ENCODE measurements at regions not wholly inside any gene's neighbourhood (a gene's known extent, or its start where the extent isn't known, plus 50 kb on each side); places are given as distances from the start of the nearest gene placed in this dataset.

DNA sequence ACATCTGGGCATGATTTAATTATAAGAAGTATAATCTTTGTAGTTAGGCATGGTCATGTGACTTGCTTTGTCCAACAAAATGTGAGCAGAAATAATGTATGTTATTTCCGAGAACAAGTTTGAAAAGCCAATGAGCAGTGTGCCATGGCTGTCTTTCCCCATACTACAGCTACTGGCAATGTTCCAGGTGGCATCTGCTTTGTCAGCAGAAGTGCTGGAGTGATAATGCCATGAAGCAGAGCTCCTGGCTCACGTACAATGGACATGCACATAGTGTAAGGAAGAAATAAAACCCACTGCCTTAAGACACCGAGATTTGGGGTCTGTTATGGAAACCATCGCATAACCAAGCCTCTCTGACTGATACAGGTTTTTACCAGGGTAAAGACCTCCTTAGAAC is 212.6 kb upstream of the RASGEF1B start:
- Histone ChIP-seq H3K9me3 (no peaks in the 10 kb centered on the region), H3K4me3 (no peak overlapping the region), H3K27ac (replicated peaks in 1 of 4) (no peak overlapping the region), H3K4me1 (no peaks in the 10 kb centered on the region), H3K27me3 (no peaks in the 10 kb centered on the region), H3K36me3 (no peaks in the 10 kb centered on the region)
- TF ChIP-seq POLR2AphosphoS5 (IDR thresholded peaks at IDR 0.05) (no peak), EP300 (IDR thresholded peaks at IDR 0.05) (no peak), POLR2A (IDR thresholded peaks at IDR 0.05; ENCODE audit: low read depth) (no peak), CTCF (IDR thresholded peaks at IDR 0.05) (no peak)
- WGBS = 94% methylated on average over 4 of the region's 4 CpGs
- intact Hi-C loops (cut with DNase I) = no loop called here
- no peak for DNase-seq (ENCODE audit: extremely low spot score)

GRCh38 chr4:81682492-81682891 is 210.8 kb upstream of the RASGEF1B start:
- TF ChIP-seq POLR2AphosphoS5 (IDR thresholded peaks at IDR 0.05) = no peak
- no peak for TF ChIP-seq CTCF (IDR thresholded peaks at IDR 0.05)
- TF ChIP-seq POLR2A (IDR thresholded peaks at IDR 0.05; ENCODE audit: low read depth) = no peak
- no peak for TF ChIP-seq EP300 (IDR thresholded peaks at IDR 0.05)
- H3K9me3 ChIP-seq = no peaks in the 10 kb centered on the region
- H3K36me3 ChIP-seq = no peaks in the 10 kb centered on the region
- 96% methylated on average over 6 of the region's 6 CpGs for WGBS
- no peak overlapping the region for H3K4me3 ChIP-seq
- H3K4me1 ChIP-seq = no peaks in the 10 kb centered on the region
- no peaks in the 10 kb centered on the region for H3K27me3 ChIP-seq
- DNase-seq (ENCODE audit: extremely low spot score) = no peak
- intact Hi-C loops (cut with DNase I) = no loop called here
- no peak overlapping the region for H3K27ac ChIP-seq (replicated peaks in 1 of 4)

- H3K9me3 ChIP-seq = no peaks in the 10 kb centered on the region
- DNase-seq (ENCODE audit: extremely low spot score) = no peak
- TF ChIP-seq CTCF (IDR thresholded peaks at IDR 0.05) = no peak
- no peak for TF ChIP-seq POLR2A (IDR thresholded peaks at IDR 0.05; ENCODE audit: low read depth)
- TF ChIP-seq POLR2AphosphoS5 (IDR thresholded peaks at IDR 0.05) = no peak
- no peak for TF ChIP-seq EP300 (IDR thresholded peaks at IDR 0.05)
- no peaks in the 10 kb centered on the region for H3K27me3 ChIP-seq
- H3K27ac ChIP-seq (replicated peaks in 1 of 4) = no peak overlapping the region
- intact Hi-C loops (cut with DNase I) = no loop called here
- H3K4me3 ChIP-seq = no peak overlapping the region
- 89% methylated on average over 3 of the region's 3 CpGs for WGBS
- H3K4me1 ChIP-seq = no peaks in the 10 kb centered on the region
- no peaks in the 10 kb centered on the region for H3K36me3 ChIP-seq
Observed at GRCh38 chr4:81679315-81679714, 207.6 kb upstream of the RASGEF1B start.

DNA sequence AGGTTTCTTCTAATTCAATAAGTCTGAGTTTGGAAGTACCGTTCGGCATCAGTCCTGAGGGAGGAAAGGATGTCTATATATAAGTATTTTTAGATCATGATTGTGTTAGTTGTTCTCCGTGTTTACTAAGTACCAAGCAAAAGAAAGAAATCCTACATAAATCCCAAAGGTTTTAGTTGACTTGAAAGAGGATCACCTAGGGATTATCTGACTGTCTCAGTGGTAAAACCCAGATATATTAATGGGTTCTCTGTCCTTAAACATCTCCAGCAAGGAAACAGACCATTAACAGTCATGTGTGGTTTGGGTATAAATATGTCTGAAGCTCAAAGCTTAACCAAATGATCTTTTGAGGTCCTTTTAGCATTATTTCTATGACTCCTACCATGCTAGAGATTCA is 207.1 kb upstream of the RASGEF1B start:
- H3K4me3 ChIP-seq = no peak overlapping the region
- TF ChIP-seq EP300 (IDR thresholded peaks at IDR 0.05) = no peak
- TF ChIP-seq POLR2AphosphoS5 (IDR thresholded peaks at IDR 0.05) = no peak
- no peaks in the 10 kb centered on the region for H3K9me3 ChIP-seq
- no peaks in the 10 kb centered on the region for H3K4me1 ChIP-seq
- no peak overlapping the region for H3K27ac ChIP-seq (replicated peaks in 1 of 4)
- DNase-seq (ENCODE audit: extremely low spot score) = no peak
- whole genome bisulfite sequencing = 78% methylated on average over 3 of the region's 3 CpGs
- H3K36me3 ChIP-seq = no peaks in the 10 kb centered on the region
- no peaks in the 10 kb centered on the region for H3K27me3 ChIP-seq
- intact Hi-C loops (cut with DNase I) = no loop called here

DNA sequence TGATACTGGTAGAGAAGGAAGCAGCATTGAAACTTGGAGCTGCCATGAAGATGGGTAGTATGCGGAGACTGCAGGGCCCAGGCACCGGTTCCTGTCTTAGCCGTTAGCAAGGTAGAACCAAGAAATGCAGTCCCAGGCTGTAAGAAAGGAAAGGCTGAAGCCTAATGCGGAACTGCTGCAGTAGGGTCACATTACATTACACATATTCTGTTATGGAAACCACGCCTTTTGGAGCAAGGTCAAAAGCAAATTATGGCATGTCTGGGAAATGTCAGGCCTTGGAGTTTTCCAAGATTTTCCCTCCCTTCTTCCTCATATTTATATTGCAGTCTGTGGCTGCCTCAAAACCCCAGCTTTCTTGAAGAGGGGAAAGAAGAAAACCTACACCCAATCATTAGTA is 204.8 kb upstream of the RASGEF1B start:
- intact Hi-C loops (cut with DNase I) = no loop called here
- no peak overlapping the region for H3K27ac ChIP-seq (replicated peaks in 1 of 4)
- no peak for TF ChIP-seq EP300 (IDR thresholded peaks at IDR 0.05)
- TF ChIP-seq POLR2A (IDR thresholded peaks at IDR 0.05; ENCODE audit: low read depth) = no peak
- TF ChIP-seq CTCF (IDR thresholded peaks at IDR 0.05) = no peak
- no peak for TF ChIP-seq POLR2AphosphoS5 (IDR thresholded peaks at IDR 0.05)
- no peaks in the 10 kb centered on the region for H3K4me1 ChIP-seq
- no peaks in the 10 kb centered on the region for H3K36me3 ChIP-seq
- H3K4me3 ChIP-seq = no peak overlapping the region
- WGBS = 54% methylated on average over 5 of the region's 5 CpGs
- no peaks in the 10 kb centered on the region for H3K27me3 ChIP-seq
- DNase-seq (ENCODE audit: extremely low spot score) = no peak
- H3K9me3 ChIP-seq = no peaks in the 10 kb centered on the region
